Nephron progenitor cell (in vitro differentiated cells): ENCODE measurements at regions not wholly inside any gene's neighbourhood (a gene's known extent, or its start where the extent isn't known, plus 50 kb on each side); places are given as distances from the start of the nearest gene placed in this dataset.
"Not testable (repeated sequence)": the region's sequence is repeated elsewhere in the genome, so short reads cannot be mapped to it uniquely, and the experiment has no call there.

Source experiments
- DNase-seq: peaks from one replicate; pipeline ENCODE4 v3.0.0; 2021
- H3K27ac Mint-ChIP-seq: 2 replicates; pipeline ENCODE4 v1.8.0; 2021; ENCODE audit warnings: mild to moderate bottlenecking, moderate library complexity, mixed read lengths
- H3K27me3 Mint-ChIP-seq: 2 replicates; pipeline ENCODE4 v1.8.0; 2021; ENCODE audit warnings: mild to moderate bottlenecking, low read depth, mixed read lengths; ENCODE audit not compliant: poor library complexity
- H3K36me3 Mint-ChIP-seq: 2 replicates; pipeline ENCODE4 v1.8.0; 2021; ENCODE audit warnings: low read depth, mixed read lengths
- H3K4me1 Mint-ChIP-seq: 2 replicates; pipeline ENCODE4 v1.8.0; 2021; ENCODE audit warnings: mixed read lengths
- H3K4me3 Mint-ChIP-seq: 2 replicates; pipeline ENCODE4 v1.8.0; 2021; ENCODE audit warnings: mild to moderate bottlenecking, moderate library complexity, mixed read lengths
- H3K9me3 Mint-ChIP-seq: 2 replicates; pipeline ENCODE4 v1.8.0; 2021; ENCODE audit warnings: mild to moderate bottlenecking, moderate library complexity, mixed read lengths
- TF ChIP-seq, protein P1 (sequence below): fragments of 200-600 bp; sonication (generic); IDR thresholded peaks from 2 replicates; pipeline ENCODE4 v1.5.0; 2021; ENCODE audit warnings: antibody characterized with exemption

DNA sequence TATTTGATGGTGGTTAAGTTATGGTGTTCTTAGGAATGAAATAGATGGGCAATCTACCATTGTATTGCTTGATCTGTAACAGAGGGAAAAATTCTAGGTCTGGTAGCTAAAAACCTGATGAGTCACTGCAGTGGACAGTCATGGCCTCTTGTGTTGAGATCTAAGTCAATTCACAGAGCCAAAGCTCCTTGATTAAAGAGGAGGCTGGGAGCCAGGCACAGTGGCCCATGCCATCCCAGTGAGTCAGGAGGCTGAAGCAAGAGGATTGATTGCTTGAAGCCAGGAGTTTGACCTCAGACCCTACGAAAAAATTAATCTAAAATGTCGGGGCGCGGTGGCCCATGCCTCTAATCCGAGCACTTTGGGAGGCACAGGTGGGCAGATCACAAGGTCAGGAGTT, 67.1 kb upstream of the KPNA3 start:
- Mint-ChIP-seq H3K4me1 (no peaks in the 10 kb centered on the region), H3K36me3 (no peaks in the 10 kb centered on the region), H3K27ac (no peak overlapping the region), H3K4me3 (no peak overlapping the region), H3K9me3 (peaks cover 45% of the 10 kb centered on the region), H3K27me3 (peaks cover 6% of the 10 kb centered on the region)
- TF ChIP-seq, protein P1, sequence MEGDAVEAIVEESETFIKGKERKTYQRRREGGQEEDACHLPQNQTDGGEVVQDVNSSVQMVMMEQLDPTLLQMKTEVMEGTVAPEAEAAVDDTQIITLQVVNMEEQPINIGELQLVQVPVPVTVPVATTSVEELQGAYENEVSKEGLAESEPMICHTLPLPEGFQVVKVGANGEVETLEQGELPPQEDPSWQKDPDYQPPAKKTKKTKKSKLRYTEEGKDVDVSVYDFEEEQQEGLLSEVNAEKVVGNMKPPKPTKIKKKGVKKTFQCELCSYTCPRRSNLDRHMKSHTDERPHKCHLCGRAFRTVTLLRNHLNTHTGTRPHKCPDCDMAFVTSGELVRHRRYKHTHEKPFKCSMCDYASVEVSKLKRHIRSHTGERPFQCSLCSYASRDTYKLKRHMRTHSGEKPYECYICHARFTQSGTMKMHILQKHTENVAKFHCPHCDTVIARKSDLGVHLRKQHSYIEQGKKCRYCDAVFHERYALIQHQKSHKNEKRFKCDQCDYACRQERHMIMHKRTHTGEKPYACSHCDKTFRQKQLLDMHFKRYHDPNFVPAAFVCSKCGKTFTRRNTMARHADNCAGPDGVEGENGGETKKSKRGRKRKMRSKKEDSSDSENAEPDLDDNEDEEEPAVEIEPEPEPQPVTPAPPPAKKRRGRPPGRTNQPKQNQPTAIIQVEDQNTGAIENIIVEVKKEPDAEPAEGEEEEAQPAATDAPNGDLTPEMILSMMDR = no peak
- no peak for DNase-seq

DNA sequence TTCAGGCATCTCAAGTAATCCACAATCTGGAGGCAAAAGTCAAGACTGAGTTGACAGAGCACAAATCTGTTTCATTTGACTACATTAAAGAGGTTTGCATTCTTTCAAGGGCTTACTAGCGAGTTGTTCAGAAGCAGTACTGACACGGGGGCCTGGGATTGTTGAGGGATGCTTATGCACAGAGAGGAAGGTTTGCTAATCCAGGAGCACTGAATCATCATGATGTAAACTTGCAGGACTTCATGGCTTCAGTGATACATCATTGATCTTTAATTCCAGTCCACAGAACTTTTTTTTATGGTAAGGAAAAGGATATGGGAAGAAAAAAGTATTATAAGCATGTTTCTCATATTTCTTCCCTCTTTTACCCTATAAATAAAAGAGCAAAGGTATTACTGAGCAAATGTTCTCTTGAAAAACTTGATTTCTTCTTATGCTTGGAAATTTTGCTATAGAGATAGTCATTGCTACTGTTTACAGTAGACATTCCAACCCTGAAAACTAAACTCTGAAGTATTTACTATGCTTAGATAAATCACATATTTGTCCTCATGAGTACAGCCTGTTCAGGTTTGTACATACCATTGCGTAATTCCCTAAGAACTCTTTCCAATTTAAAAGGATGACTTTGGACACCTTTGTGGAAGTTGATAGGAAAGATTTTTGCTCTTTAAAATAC, 65.8 kb upstream of the KPNA3 start:
- Mint-ChIP-seq H3K27ac (no peak overlapping the region), H3K36me3 (no peaks in the 10 kb centered on the region), H3K9me3 (peaks cover 45% of the 10 kb centered on the region), H3K4me3 (no peak overlapping the region), H3K4me1 (no peaks in the 10 kb centered on the region), H3K27me3 (peaks cover 10% of the 10 kb centered on the region)
- TF ChIP-seq, protein P1 = no peak
- no peak for DNase-seq

DNA sequence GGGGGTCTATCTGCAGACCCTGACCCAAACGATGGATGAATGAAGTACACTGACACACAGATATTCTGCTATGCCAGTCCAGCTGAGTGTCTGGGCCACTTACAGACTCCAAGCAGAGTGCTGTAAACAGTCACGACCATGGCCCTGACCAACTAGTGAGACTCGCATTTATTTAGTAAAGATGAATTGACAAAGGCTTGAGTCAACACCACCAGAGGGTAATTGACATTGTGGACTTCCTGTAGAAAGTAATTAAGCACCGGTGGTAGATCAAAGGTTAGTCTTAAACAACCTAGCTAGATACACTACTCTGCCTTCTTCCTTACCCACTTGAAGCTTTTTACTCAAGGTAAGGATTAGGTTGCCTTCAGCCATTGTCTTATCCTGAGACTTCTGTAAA, 63.4 kb upstream of the KPNA3 start:
- H3K4me1 Mint-ChIP-seq = no peaks in the 10 kb centered on the region
- no peaks in the 10 kb centered on the region for H3K36me3 Mint-ChIP-seq
- peaks cover 10% of the 10 kb centered on the region for H3K27me3 Mint-ChIP-seq
- TF ChIP-seq, protein P1 = no peak
- H3K9me3 Mint-ChIP-seq = peaks cover 55% of the 10 kb centered on the region
- no peak for DNase-seq
- H3K27ac Mint-ChIP-seq = no peak overlapping the region
- H3K4me3 Mint-ChIP-seq = no peak overlapping the region

DNA sequence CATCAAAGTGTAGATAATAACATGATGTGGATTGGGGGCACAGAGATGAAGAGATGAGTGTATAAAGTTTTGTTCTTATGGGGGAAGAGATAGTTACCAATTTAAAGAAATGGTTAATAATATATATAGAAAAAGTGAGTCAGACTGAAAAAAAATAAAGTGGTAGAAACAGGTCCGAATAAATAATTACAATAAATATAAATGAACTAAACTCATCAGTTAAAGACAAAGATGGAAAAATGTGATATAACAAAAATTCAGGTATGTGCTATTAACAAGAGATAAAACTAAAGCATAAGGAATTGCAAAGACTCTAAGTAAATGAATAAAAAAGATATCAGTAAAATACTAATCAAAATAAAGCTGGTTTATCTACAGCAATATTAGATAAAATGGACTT, 61.1 kb upstream of the KPNA3 start:
- DNase-seq = no peak
- Mint-ChIP-seq H3K27ac (no peak overlapping the region), H3K27me3 (peaks cover 4% of the 10 kb centered on the region), H3K4me1 (no peaks in the 10 kb centered on the region), H3K36me3 (no peaks in the 10 kb centered on the region), H3K9me3 (peaks cover 55% of the 10 kb centered on the region), H3K4me3 (no peak overlapping the region)
- TF ChIP-seq, protein P1 = no peak

DNA sequence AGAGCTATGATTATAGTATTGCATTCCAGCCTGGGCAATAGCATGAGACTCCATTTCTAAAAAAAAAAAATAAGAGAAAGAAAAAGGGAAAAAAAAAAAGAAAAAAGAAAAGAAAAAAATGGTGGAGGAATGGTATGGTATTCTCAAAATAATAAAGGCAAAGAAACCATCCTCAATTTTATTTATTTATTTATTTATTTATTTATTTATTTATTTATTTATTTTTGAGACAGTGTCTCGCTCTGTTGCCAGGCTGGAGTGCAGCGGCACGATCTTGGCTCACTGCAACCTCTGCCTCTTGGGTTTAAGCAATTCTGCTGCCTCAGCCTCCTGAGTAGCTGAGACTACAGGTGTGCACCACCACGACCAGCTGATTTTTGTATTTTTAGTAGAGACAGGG, 60.0 kb upstream of the KPNA3 start:
- not testable (repeated sequence) for H3K27ac Mint-ChIP-seq, H3K4me1 Mint-ChIP-seq, H3K4me3 Mint-ChIP-seq, H3K36me3 Mint-ChIP-seq, H3K27me3 Mint-ChIP-seq, DNase-seq
- H3K9me3 Mint-ChIP-seq = peaks cover 50% of the 10 kb centered on the region

DNA sequence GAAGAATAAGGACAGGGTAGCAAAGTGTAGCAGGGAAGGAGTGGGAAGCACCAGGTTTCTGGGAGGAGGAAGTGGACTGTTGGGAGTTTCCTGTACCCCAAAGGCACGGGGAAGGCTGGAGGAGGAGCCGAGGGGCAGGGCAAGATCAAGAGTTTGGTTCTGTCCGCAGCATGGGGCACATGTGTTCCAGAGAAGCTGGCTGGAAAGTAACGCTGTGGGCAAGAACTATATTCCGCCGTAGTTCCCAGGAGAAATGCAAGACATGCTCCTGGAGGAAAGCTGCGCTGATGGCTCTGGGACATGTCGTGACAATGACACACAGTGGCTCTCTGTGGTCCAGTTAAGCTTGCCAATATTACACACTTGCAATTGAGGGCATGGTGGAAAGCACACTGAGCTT, 51.7 kb upstream of the KPNA3 start:
- DNase-seq = no peak
- H3K27ac Mint-ChIP-seq = no peak overlapping the region
- H3K4me3 Mint-ChIP-seq = no peak overlapping the region
- peaks cover 4% of the 10 kb centered on the region for H3K9me3 Mint-ChIP-seq
- peaks cover 9% of the 10 kb centered on the region for H3K4me1 Mint-ChIP-seq
- peaks cover 6% of the 10 kb centered on the region for H3K27me3 Mint-ChIP-seq
- no peaks in the 10 kb centered on the region for H3K36me3 Mint-ChIP-seq
- TF ChIP-seq, protein P1 = no peak
